Caco-2 (cell line): ENCODE measurements at regions not wholly inside any gene's neighbourhood (a gene's known extent, or its start where the extent isn't known, plus 50 kb on each side); places are given as distances from the start of the nearest gene placed in this dataset.
A peak's percentile ranks its signal among the peaks of the same experiment; 100 is the strongest.

Experiments used
- BruUV-seq: library from RNA; stranded (reverse); fragments of 400-500 nt; replicated peaks from 2 replicates; lab custom pipeline; 2021; lab: Mats Ljungman, UMichigan
- CTCF ChIA-PET: fragments of 300-600 bp; sonication (Branson Sonifier 250); formaldehyde crosslinking; loops from one replicate; lab custom pipeline; 2022; ENCODE audit warnings: antibody characterized with exemption; lab: Charles Lee
- POLR2A ChIA-PET: fragments of 300-600 bp; sonication (Branson Sonifier 250); formaldehyde crosslinking; loops from one replicate; lab custom pipeline; 2022; ENCODE audit warnings: antibody characterized with exemption; lab: Charles Lee
- DNase-seq, 2 experiments: peaks; one replicate each; pipeline versions ENCODE4 v3.0.0 to v3.0.0-alpha.2; 2020 to 2022
- H3K27me3 ChIP-seq: replicated peaks from 2 replicates; pipeline ENCODE4 v1.6.0; 2011; ENCODE audit warnings: low read length; ENCODE audit not compliant: control insufficient read depth, insufficient read depth
- H3K36me3 ChIP-seq: 2 replicates; pipeline ENCODE4 v1.5.1; 2011; ENCODE audit warnings: low read length; ENCODE audit not compliant: control insufficient read depth, insufficient read depth
- H3K4me1 ChIP-seq: fragments of 250-450 bp; sonication (Bioruptor Pico); 2 replicates; pipeline ENCODE4 v1.5.1; 2020; ENCODE audit warnings: mild to moderate bottlenecking
- H3K4me3 ChIP-seq: 2 replicates; pipeline ENCODE4 v1.5.1; 2011; ENCODE audit warnings: low read depth, mild to moderate bottlenecking, control low read depth, low read length
- H3K9me3 ChIP-seq: fragments of 250-450 bp; sonication (Bioruptor Pico); 2 replicates; pipeline ENCODE4 v1.5.1; 2020; ENCODE audit warnings: mild to moderate bottlenecking, moderate library complexity
- H3K27ac Mint-ChIP-seq: one replicate; pipeline ENCODE4 v1.8.0; 2022; ENCODE audit warnings: mixed read lengths; ENCODE audit not compliant: unreplicated experiment
- H3K27me3 Mint-ChIP-seq: one replicate; pipeline ENCODE4 v1.8.0; 2022; ENCODE audit warnings: mixed read lengths; ENCODE audit not compliant: insufficient read depth, unreplicated experiment
- H3K36me3 Mint-ChIP-seq: one replicate; pipeline ENCODE4 v1.8.0; 2022; ENCODE audit warnings: mild to moderate bottlenecking, mixed read lengths; ENCODE audit not compliant: insufficient read depth, unreplicated experiment
- H3K4me1 Mint-ChIP-seq: one replicate; pipeline ENCODE4 v1.8.0; 2022; ENCODE audit warnings: low read depth, mixed read lengths; ENCODE audit not compliant: unreplicated experiment
- H3K4me3 Mint-ChIP-seq: one replicate; pipeline ENCODE4 v1.8.0; 2022; ENCODE audit warnings: mild to moderate bottlenecking, moderate library complexity, mixed read lengths; ENCODE audit not compliant: unreplicated experiment
- H3K9me3 Mint-ChIP-seq: one replicate; pipeline ENCODE4 v1.8.0; 2022; ENCODE audit warnings: mixed read lengths; ENCODE audit not compliant: unreplicated experiment
- intact Hi-C: fragments of 100-400 bp; cut with micrococcal nuclease; formaldehyde crosslinking; loops from one replicate; pipeline ENCODE4 v1.10.0; 2022; ENCODE audit not compliant: unreplicated experiment
- TF ChIP-seq, protein P1 (sequence below), 2 experiments: fragments of 200-600 bp in 1 of 2; IDR thresholded peaks; 1 replicate in 1 of 2; 2 replicates in 1 of 2; pipeline versions ENCODE4 v1.5.1 to v1.8.0; 2011 to 2022; ENCODE audit warnings: antibody characterized with exemption in 1 of 2, control low read depth in 1 of 2, inconsistent platforms in 1 of 2, low read depth in 1 of 2, low read length in 1 of 2, mild to moderate bottlenecking in 1 of 2, moderate library complexity in 1 of 2; ENCODE audit not compliant: insufficient read depth in 1 of 2, severe bottlenecking in 1 of 2, unreplicated experiment in 1 of 2

- Mint-ChIP-seq H3K27ac (no peak overlapping the region), H3K4me3 (no peak overlapping the region), H3K9me3 (peaks cover 4% of the 10 kb centered on the region), H3K36me3 (no peaks in the 10 kb centered on the region), H3K4me1 (no peaks in the 10 kb centered on the region), H3K27me3 (peaks cover 11% of the 10 kb centered on the region)
- ChIA-PET CTCF (interaction anchor here (6.5 kb wide), 1 partner anchor 331 kb away, joined by 232 read pairs; no protein-coding TSS in a partner anchor), POLR2A (no interaction called here)
- Histone ChIP-seq H3K9me3 (no peaks in the 10 kb centered on the region), H3K4me1 (no peaks in the 10 kb centered on the region), H3K27me3 (no peaks in the 10 kb centered on the region; the same call in 1 of the 2 replicates), H3K4me3 (no peak overlapping the region), H3K36me3 (no peaks in the 10 kb centered on the region)
- no TSS peak for BruUV-seq
- DNase-seq: no peak
- intact Hi-C loops: no loop called here
- TF ChIP-seq, protein P1, sequence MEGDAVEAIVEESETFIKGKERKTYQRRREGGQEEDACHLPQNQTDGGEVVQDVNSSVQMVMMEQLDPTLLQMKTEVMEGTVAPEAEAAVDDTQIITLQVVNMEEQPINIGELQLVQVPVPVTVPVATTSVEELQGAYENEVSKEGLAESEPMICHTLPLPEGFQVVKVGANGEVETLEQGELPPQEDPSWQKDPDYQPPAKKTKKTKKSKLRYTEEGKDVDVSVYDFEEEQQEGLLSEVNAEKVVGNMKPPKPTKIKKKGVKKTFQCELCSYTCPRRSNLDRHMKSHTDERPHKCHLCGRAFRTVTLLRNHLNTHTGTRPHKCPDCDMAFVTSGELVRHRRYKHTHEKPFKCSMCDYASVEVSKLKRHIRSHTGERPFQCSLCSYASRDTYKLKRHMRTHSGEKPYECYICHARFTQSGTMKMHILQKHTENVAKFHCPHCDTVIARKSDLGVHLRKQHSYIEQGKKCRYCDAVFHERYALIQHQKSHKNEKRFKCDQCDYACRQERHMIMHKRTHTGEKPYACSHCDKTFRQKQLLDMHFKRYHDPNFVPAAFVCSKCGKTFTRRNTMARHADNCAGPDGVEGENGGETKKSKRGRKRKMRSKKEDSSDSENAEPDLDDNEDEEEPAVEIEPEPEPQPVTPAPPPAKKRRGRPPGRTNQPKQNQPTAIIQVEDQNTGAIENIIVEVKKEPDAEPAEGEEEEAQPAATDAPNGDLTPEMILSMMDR (IDR thresholded peaks at IDR 0.05; ENCODE audit: insufficient read depth in 1 of 2, low read depth in 1 of 2, low read length in 1 of 2, severe bottlenecking in 1 of 2, unreplicated experiment in 1 of 2): no peak
Measured at GRCh38 chr20:51321343-51322163, 221.0 kb downstream of the NFATC2 start.

GRCh38 chr20:51319522-51319921 is 223.0 kb downstream of the NFATC2 start:
- H3K4me1 Mint-ChIP-seq: no peaks in the 10 kb centered on the region
- peaks cover 13% of the 10 kb centered on the region for H3K9me3 Mint-ChIP-seq
- TF ChIP-seq, protein P1 (IDR thresholded peaks at IDR 0.05; ENCODE audit: insufficient read depth in 1 of 2, low read depth in 1 of 2, low read length in 1 of 2, severe bottlenecking in 1 of 2, unreplicated experiment in 1 of 2): no peak
- intact Hi-C loops: no loop called here
- no TSS peak for BruUV-seq
- no peak overlapping the region for H3K4me3 Mint-ChIP-seq
- no peak overlapping the region for H3K4me3 ChIP-seq
- CTCF ChIA-PET: no interaction called here
- H3K36me3 Mint-ChIP-seq: no peaks in the 10 kb centered on the region
- POLR2A ChIA-PET: no interaction called here
- H3K36me3 ChIP-seq: no peaks in the 10 kb centered on the region
- H3K4me1 ChIP-seq: no peaks in the 10 kb centered on the region
- H3K27me3 Mint-ChIP-seq: peaks cover 8% of the 10 kb centered on the region
- H3K27me3 ChIP-seq: no peaks in the 10 kb centered on the region
- H3K27ac Mint-ChIP-seq: no peak overlapping the region
- DNase-seq: no peak
- peaks cover 8% of the 10 kb centered on the region; the same call in 1 of the 2 replicates for H3K9me3 ChIP-seq

DNA sequence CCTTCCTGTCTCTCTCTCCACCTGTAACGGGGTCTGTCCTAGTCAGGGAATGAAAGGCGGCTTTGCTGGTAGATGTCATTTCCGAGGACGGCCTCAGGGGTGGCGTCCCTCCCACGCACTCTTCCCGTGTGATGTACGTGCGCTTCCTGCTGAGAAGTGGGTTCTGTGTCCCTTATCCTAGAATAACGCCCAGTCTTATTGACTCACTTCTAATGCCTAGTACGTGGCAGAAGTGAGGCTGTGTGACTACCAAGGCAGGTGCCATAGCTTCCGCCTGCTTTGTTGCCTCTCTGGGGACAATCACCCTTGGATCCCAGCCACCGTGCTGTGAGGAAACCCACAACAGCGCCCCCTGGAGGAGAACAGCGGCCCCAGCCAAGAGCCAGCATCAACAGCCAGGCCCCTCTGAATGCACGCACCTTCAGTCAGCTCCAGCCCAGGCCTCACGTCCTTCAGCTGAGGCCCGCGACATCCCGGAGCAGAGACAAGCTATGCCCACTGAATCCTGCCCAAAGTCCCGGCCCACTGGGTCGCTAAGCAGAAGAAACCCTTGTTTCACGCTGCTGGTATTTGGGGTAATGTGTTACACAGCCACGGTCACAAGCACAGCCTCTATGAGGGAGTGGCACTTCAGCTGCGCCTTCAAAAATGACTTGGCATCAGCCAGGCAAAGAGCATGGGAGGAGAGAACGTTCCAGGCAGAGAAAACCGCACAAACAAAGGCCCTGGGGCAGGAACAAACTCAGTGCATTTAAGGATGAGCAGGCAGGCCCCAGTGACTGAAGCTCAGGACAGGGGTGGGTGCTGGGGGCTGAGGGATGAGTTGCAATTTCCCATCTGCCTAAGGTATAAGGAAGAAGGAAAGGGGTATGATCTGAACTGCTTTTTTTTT is 224.2 kb downstream of the NFATC2 start:
- no peak overlapping the region for H3K27ac Mint-ChIP-seq
- peaks cover 13% of the 10 kb centered on the region for H3K9me3 Mint-ChIP-seq
- Histone ChIP-seq H3K9me3 (peaks cover 8% of the 10 kb centered on the region; the same call in 1 of the 2 replicates), H3K4me3 (no peak overlapping the region), H3K27me3 (no peaks in the 10 kb centered on the region), H3K36me3 (no peaks in the 10 kb centered on the region), H3K4me1 (no peaks in the 10 kb centered on the region)
- H3K36me3 Mint-ChIP-seq: no peaks in the 10 kb centered on the region
- ChIA-PET CTCF (interaction anchor here (0.9 to 1.6 kb wide), 4 partner anchors 8 to 331 kb away, joined by 3 to 17 read pairs (median 4); no protein-coding TSS in a partner anchor), POLR2A (no interaction called here)
- TF ChIP-seq, protein P1 (IDR thresholded peaks at IDR 0.05; ENCODE audit: insufficient read depth in 1 of 2, low read depth in 1 of 2, low read length in 1 of 2, severe bottlenecking in 1 of 2, unreplicated experiment in 1 of 2): peak; percentile 66 to 86
- H3K4me3 Mint-ChIP-seq: no peak overlapping the region
- peaks cover 8% of the 10 kb centered on the region for H3K27me3 Mint-ChIP-seq
- peak in 1 of 2 experiments; percentile 71 for DNase-seq
- no TSS peak for BruUV-seq
- peaks cover 1% of the 10 kb centered on the region for H3K4me1 Mint-ChIP-seq
- intact Hi-C loops: no loop called here
